SJSA1 (cell line): ENCODE measurements at regions not wholly inside any gene's neighbourhood (a gene's known extent, or its start where the extent isn't known, plus 50 kb on each side); places are given as distances from the start of the nearest gene placed in this dataset.
A peak's percentile ranks its signal among the peaks of the same experiment; 100 is the strongest.

Source experiments
- DNase-seq, 2 experiments: peaks; one replicate each; pipeline ENCODE4 v3.0.0-alpha.2; 2015 to 2020; ENCODE audit warnings: low spot score in 2 of 2, low read depth in 1 of 2
- H3K27ac ChIP-seq: fragments of 250-450 bp; sonication (Bioruptor Pico); 2 replicates; pipeline ENCODE4 v1.5.1; 2020; ENCODE audit warnings: mild to moderate bottlenecking, moderate library complexity
- H3K27me3 ChIP-seq: fragments of 250-450 bp; sonication (Bioruptor Pico); replicated peaks from 2 replicates; pipeline ENCODE4 v1.5.1; 2020; ENCODE audit warnings: mild to moderate bottlenecking, moderate library complexity
- H3K36me3 ChIP-seq: fragments of 250-450 bp; sonication (Bioruptor Pico); 2 replicates; pipeline ENCODE4 v1.5.1; 2020; ENCODE audit warnings: mild to moderate bottlenecking
- H3K4me1 ChIP-seq: fragments of 250-450 bp; sonication (Bioruptor Pico); replicated peaks from 2 replicates; pipeline ENCODE4 v1.6.1; 2021; ENCODE audit warnings: mild to moderate bottlenecking
- H3K4me3 ChIP-seq: fragments of 250-450 bp; sonication (Bioruptor Pico); 2 replicates; pipeline ENCODE4 v1.5.1; 2020; ENCODE audit warnings: mild to moderate bottlenecking
- H3K9me3 ChIP-seq: fragments of 250-450 bp; sonication (Bioruptor Pico); replicated peaks from 2 replicates; pipeline ENCODE4 v1.5.1; 2020; ENCODE audit warnings: mild to moderate bottlenecking

DNA sequence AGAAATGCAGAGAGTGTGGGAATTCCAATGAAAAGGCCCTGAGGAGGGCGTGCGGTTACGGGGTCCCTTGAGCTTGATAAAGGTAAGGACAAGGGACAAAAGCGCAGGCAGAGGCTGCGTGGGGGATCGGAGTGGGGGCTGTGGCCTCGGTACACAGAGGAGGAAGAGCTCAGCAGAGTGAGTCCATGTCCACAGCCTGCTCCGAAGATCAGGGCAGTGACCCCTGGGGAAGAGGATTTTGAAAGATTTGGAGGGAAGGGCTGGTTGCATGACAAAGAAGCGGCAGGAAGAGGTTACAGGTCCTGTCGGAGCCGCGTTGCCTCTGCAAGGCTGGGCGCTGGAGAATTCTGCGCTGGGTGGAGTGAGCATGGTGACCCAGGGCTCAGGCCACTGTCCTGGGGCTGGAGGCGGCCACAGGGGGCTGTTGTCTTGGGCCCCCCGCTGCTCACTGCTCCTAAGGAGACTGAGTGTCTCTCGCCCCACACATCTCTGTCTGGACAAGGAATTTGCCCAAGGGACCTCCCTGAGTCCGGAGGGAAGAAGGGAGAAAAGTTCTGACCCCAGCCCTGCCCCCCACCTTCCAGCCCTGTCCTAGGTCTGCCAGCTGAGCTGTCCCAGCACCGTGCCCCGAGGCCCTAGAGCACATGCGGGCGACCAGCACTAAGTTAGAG is 69.8 kb upstream of the INSIG1 start:
- Histone ChIP-seq H3K27me3 (no peaks in the 10 kb centered on the region), H3K4me3 (no peak overlapping the region), H3K27ac (no peak overlapping the region), H3K36me3 (no peaks in the 10 kb centered on the region), H3K9me3 (no peaks in the 10 kb centered on the region), H3K4me1 (peaks cover 27% of the 10 kb centered on the region)
- no peak for DNase-seq

GRCh38 chr7:155228459-155228845 is 69.2 kb upstream of the INSIG1 start:
- Histone ChIP-seq H3K4me3 (no peak overlapping the region), H3K27ac (no peak overlapping the region), H3K9me3 (no peaks in the 10 kb centered on the region), H3K27me3 (no peaks in the 10 kb centered on the region), H3K4me1 (peaks cover 28% of the 10 kb centered on the region), H3K36me3 (no peaks in the 10 kb centered on the region)
- DNase-seq = no peak

DNA sequence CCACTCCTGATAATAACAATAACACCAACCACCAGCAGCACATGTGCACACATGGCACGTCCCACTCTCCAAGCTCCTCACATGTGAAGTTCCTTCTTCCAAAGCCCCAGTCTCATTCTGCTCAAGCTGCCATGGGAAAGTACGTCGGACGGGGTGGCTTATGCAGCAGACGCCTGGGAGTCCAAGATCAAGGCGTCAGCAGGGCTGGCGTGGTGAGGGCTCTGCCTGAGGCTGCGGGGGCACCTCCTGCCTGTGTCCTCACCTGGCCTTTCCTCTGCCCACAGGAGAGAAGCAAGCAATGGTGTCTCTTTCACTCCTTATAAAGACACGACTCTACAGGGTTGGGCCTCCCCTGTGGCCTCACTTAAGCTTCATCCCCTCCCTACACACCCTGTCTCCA is 68.8 kb upstream of the INSIG1 start:
- no peaks in the 10 kb centered on the region for H3K9me3 ChIP-seq
- H3K27me3 ChIP-seq = no peaks in the 10 kb centered on the region
- no peak overlapping the region for H3K4me3 ChIP-seq
- no peak overlapping the region for H3K27ac ChIP-seq
- H3K4me1 ChIP-seq = peaks cover 29% of the 10 kb centered on the region
- DNase-seq = no peak
- no peaks in the 10 kb centered on the region for H3K36me3 ChIP-seq

DNA sequence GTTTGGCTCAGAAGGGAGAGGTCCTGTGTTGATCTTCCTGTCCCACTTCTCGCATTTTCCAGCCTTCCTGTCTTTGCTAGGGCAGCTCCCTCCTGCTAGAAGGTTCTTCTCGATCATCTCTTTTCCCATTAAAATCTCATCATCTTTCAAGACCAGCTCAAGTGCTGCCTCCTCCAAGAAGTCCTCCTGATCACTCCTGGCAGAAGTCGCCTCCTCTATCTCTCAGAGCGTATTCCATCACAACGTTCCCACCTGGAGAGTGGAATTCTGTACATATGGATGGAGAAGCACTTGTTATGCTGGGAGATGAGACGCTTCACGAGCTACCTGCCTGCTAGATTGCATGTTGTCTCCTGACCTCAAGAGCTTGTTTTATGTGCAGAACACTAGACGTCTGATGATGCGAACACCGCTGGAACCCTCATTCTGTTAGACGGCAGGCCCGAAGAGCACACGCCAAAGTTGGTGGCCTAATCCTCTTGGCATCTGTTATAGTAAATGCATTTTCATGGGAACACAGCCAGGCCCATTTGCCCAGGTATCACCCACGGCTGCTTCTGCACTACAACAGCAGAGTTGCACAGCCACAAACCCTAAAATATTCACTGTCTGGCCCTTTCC is 68.0 kb upstream of the INSIG1 start:
- Histone ChIP-seq H3K9me3 (no peaks in the 10 kb centered on the region), H3K36me3 (no peaks in the 10 kb centered on the region), H3K27ac (peak overlapping the region; percentile 54), H3K4me3 (no peak overlapping the region), H3K4me1 (peaks cover 21% of the 10 kb centered on the region), H3K27me3 (no peaks in the 10 kb centered on the region)
- no peak for DNase-seq

DNA sequence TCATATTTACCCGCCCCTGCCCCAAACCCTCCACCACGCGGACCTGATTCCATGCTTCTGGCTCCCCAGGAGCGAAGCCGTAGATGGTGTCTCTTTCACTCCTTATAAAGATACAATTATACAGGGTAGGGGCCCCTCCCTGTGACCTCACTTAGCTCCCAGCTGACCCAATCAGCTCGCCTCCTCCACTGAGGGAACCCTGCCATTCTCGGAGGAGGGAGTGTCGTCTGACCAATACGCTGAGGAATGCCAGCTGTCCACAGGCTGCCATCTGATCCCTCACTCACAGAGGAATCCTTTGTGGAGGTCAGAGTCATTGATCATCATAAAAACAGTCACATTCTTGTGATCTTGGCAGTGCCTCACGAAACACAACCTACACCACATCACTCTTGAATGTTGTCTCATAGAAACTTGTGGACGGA is 67.5 kb upstream of the INSIG1 start:
- H3K36me3 ChIP-seq = no peaks in the 10 kb centered on the region
- H3K4me3 ChIP-seq = no peak overlapping the region
- H3K27me3 ChIP-seq = no peaks in the 10 kb centered on the region
- H3K27ac ChIP-seq = peak overlapping the region; percentile 54
- H3K4me1 ChIP-seq = peaks cover 21% of the 10 kb centered on the region
- no peaks in the 10 kb centered on the region for H3K9me3 ChIP-seq
- DNase-seq = peak; percentile 87 to 92

DNA sequence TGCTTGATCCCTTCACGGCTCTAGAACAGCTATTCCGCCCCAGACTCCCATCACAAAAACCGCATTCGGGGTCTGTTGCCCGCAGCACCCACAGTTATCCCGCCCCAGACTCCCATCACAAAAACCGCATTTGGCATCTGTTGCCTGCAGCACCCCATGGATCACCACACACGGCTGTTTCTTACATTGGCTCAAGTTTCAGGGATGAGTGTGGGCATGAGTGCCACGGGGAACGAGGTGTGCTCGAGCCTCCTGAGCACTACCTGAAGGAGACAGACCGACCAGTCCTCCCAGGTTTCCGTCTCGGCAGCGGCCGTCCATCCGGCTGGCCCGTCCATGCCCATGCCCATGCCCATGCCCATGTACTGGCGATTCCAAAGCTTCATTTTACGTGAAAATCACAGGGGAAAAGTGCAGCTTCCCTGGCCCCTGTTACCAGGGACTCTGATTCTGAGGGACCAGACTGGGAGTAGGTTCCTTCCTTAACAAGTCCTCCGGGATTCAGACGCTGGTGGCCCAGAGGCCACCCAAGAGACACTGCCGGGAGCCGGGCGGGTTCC is 66.4 kb upstream of the INSIG1 start:
- Histone ChIP-seq H3K27me3 (no peaks in the 10 kb centered on the region), H3K36me3 (no peaks in the 10 kb centered on the region), H3K4me1 (peaks cover 21% of the 10 kb centered on the region), H3K9me3 (no peaks in the 10 kb centered on the region), H3K27ac (no peak overlapping the region), H3K4me3 (no peak overlapping the region)
- no peak for DNase-seq

DNA sequence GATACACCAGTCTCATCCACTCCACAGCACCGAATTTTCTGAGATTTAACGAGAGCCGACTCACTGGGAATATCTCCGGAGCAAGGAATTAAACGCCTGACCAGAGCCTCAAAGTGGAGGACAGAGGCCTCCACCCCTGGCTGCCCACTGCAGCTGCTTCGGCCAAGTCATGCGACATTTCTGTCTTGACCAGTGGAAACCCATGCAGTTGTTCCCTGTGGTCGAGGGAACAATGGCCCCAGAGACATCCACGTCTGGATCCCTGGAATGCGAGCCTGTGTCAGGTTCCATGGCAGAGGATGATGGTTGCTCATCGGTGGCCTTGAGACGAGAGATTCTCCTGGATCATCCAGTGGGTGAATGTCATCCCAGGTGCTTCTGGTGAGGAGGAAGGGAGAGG is 65.7 kb upstream of the INSIG1 start:
- Histone ChIP-seq H3K9me3 (no peaks in the 10 kb centered on the region), H3K4me1 (peaks cover 21% of the 10 kb centered on the region), H3K4me3 (no peak overlapping the region), H3K27me3 (no peaks in the 10 kb centered on the region), H3K36me3 (no peaks in the 10 kb centered on the region), H3K27ac (no peak overlapping the region)
- no peak for DNase-seq

- H3K4me3 ChIP-seq = no peak overlapping the region
- no peaks in the 10 kb centered on the region for H3K9me3 ChIP-seq
- DNase-seq = no peak
- H3K36me3 ChIP-seq = no peaks in the 10 kb centered on the region
- H3K27ac ChIP-seq = no peak overlapping the region
- H3K4me1 ChIP-seq = peaks cover 21% of the 10 kb centered on the region
- H3K27me3 ChIP-seq = no peaks in the 10 kb centered on the region
Observed at GRCh38 chr7:155232911-155233310, 64.8 kb upstream of the INSIG1 start.

GRCh38 chr7:155233311-155234157 is 64.1 kb upstream of the INSIG1 start:
- H3K4me1 ChIP-seq = peaks cover 17% of the 10 kb centered on the region
- no peak for DNase-seq
- H3K27ac ChIP-seq = no peak overlapping the region
- H3K27me3 ChIP-seq = no peaks in the 10 kb centered on the region
- no peaks in the 10 kb centered on the region for H3K9me3 ChIP-seq
- H3K36me3 ChIP-seq = no peaks in the 10 kb centered on the region
- no peak overlapping the region for H3K4me3 ChIP-seq

DNA sequence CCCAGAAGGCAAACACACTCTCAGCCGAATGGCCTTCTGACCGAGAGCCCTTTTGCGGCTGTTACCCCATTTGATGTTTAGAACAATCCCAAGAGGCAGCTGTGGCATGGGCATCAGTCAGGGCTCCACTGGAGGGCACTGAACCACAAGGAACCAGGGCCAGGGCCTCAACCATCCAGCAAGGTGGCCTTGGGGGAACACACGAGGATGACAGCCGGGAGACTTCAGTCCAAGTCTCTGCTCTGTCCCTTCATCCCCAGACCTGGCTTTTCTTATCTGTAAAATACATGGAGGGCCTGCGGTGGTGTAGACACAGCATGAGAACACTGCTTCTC is 63.6 kb upstream of the INSIG1 start:
- Histone ChIP-seq H3K9me3 (no peaks in the 10 kb centered on the region), H3K27me3 (no peaks in the 10 kb centered on the region), H3K36me3 (no peaks in the 10 kb centered on the region), H3K4me1 (peaks cover 16% of the 10 kb centered on the region), H3K4me3 (no peak overlapping the region), H3K27ac (no peak overlapping the region)
- DNase-seq = no peak

- Histone ChIP-seq H3K27me3 (no peaks in the 10 kb centered on the region), H3K9me3 (no peaks in the 10 kb centered on the region), H3K4me3 (no peak overlapping the region), H3K4me1 (peaks cover 10% of the 10 kb centered on the region), H3K36me3 (no peaks in the 10 kb centered on the region), H3K27ac (no peak overlapping the region)
- no peak for DNase-seq
Observed at GRCh38 chr7:155234950-155235789, 62.5 kb upstream of the INSIG1 start.

DNA sequence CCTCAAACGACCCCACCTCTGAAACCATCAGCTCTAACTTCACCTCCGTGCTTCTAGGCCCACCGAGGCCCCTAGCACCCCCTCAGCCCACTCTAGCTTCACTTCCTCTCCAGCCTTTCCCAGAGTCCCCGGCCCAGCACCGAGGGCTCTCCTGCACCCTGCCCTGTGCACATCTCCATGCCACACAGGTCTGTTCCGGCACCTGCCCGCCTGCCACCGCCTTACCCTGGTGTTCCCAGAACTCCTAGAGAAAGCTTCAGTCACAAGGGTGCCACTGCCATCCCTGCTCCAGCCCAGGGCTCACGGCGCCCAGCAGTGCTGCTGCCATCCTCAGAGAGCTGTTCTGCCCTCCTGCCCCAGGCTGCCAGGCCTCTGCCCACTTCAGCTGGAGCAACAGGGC is 61.3 kb upstream of the INSIG1 start:
- no peak overlapping the region for H3K27ac ChIP-seq
- H3K36me3 ChIP-seq = no peaks in the 10 kb centered on the region
- no peaks in the 10 kb centered on the region for H3K9me3 ChIP-seq
- DNase-seq = no peak
- H3K4me1 ChIP-seq = 0 out of 2 replicates have a peak, but pooled peaks cover 3% of the 10 kb centered on the region
- no peak overlapping the region for H3K4me3 ChIP-seq
- H3K27me3 ChIP-seq = no peaks in the 10 kb centered on the region

DNA sequence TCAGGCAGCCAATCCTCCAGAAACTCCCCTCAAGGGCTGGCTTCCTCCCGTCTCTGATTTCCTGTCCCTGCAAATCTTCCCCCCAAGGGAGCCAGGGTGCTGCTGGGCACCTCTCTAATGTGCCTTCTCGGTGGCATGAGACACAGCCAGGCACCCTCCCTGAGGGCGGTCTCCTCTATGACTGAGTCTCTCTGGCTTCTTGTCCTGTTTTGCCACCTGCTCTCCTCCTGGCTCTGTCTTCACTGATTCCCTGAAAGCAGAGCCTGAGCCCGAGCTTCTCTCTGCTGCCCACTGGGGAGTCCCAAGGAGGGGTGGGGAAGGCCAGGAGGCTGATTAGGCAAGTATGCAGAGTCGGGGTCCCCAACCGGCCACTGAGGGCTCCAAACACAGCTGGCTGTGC is 60.4 kb upstream of the INSIG1 start:
- Histone ChIP-seq H3K27me3 (no peaks in the 10 kb centered on the region), H3K36me3 (no peaks in the 10 kb centered on the region), H3K9me3 (no peaks in the 10 kb centered on the region), H3K27ac (no peak overlapping the region), H3K4me1 (0 out of 2 replicates have a peak, but pooled peaks cover 3% of the 10 kb centered on the region), H3K4me3 (no peak overlapping the region)
- DNase-seq = no peak
